HG03097 (cell line): ENCODE measurements at regions not wholly inside any gene's neighbourhood (a gene's known extent, or its start where the extent isn't known, plus 50 kb on each side); places are given as distances from the start of the nearest gene placed in this dataset.

Experiments used
- ATAC-seq: cut with Tn5 transposase; IDR thresholded peaks from one replicate; pipeline ENCODE4 v1.9.1; 2021; ENCODE audit not compliant: unreplicated experiment, low FRiP score

GRCh38 chr16:85541181-85541580, 71.9 kb upstream of the GSE1 start:
- ATAC-seq, result no peak

GRCh38 chr16:85541619-85541979, 71.5 kb upstream of the GSE1 start:
- no peak for ATAC-seq

- ATAC-seq, result no peak
Observed at GRCh38 chr16:85541980-85542900, 70.9 kb upstream of the GSE1 start.

- no peak for ATAC-seq
Observed at GRCh38 chr16:85543536-85543935, 69.6 kb upstream of the GSE1 start.

DNA sequence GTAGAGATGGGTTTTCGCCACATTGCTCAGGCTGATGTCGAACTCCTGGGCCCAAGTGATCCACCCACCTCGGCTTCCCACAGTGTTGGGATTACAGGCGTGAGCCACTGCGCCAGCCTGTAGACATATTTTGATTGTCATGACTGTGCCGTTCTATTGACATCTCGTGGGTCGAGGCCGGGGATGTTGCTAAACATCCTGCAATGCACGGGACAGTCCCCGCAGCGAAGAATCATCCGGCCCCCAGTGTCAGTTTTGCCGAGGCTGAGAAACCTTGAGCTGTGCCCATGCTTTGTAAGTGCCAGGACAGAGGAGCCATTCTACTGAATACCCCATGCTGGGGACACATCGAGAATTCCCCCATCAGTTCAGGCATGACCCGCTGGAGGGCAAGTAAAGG, 69.1 kb upstream of the GSE1 start:
- ATAC-seq, result no peak

GRCh38 chr16:85544668-85545067, 68.5 kb upstream of the GSE1 start:
- no peak for ATAC-seq

DNA sequence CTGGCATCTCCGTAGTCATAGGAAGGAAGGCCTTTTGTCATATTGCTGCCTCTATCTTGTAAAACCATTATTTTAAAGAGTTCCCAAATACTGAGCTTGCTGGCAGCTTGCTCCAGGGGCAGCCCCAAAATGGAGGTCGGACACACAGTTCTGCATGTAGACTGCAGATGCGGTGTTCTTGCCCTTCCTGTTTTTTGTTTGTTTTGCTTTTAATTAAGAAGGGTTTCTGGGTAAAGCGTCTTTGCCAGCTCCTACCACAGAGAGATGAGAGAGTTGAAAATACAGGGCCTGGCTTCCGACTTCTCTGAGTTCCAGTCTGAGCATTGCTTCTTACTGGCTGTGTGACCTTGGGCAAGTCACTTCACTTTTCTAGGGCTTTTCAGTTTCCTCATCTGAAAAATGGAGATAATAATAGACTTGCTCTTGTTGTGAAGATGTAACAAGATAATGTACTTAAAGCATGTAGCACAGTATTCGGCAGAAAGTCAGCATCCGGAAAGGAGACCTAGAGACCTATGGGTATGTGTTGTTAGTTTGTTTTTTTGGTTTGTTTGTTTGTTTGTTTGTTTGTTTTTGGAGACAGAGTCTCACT, 67.8 kb upstream of the GSE1 start:
- ATAC-seq, result no peak

DNA sequence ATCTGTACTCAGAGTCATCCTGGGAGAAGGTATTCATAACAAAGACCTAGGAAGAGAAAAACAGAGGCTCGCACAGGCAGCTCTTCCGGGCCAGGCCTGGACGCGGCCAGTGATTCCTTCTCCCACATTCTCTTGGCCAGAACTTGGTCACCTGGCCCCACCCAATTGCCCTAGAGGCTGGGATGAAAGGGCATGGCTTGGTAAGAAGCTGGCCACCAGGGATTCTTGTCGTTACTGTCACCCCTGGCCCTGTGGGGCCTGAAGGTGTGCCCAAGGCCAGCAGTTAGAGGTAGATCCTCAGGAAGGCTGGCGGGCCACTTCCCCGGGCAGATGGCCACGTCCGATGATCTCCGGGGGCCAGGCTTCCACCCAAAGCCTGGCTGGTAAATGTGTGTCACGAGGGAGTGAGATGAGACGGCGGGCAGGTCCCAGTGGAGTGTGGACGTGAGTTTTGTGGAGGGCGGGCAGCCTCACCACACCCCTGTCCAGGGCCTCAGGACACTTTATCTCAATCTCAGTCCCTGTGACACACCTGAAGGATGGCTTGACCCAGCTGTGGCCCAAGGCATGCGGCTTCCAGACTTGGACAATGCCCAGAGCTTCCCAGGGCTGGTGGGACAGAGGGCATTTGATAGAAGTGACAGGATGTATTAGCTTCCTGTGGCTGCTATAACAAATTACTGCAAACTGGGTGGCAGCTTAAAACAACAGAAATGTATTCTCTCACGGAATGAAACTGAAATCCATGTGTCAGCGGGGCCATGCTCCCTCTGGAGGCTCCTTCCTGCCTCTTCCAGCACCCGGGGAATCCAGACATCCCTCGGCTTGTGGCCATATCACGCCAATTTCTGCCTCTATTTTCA, 66.3 kb upstream of the GSE1 start:
- no peak for ATAC-seq

GRCh38 chr16:85548375-85548774, 64.7 kb upstream of the GSE1 start:
- no peak for ATAC-seq

GRCh38 chr16:85549766-85550421, 63.2 kb upstream of the GSE1 start:
- no peak for ATAC-seq

- ATAC-seq, result no peak
Observed at GRCh38 chr16:85550422-85550864, 62.7 kb upstream of the GSE1 start.

DNA sequence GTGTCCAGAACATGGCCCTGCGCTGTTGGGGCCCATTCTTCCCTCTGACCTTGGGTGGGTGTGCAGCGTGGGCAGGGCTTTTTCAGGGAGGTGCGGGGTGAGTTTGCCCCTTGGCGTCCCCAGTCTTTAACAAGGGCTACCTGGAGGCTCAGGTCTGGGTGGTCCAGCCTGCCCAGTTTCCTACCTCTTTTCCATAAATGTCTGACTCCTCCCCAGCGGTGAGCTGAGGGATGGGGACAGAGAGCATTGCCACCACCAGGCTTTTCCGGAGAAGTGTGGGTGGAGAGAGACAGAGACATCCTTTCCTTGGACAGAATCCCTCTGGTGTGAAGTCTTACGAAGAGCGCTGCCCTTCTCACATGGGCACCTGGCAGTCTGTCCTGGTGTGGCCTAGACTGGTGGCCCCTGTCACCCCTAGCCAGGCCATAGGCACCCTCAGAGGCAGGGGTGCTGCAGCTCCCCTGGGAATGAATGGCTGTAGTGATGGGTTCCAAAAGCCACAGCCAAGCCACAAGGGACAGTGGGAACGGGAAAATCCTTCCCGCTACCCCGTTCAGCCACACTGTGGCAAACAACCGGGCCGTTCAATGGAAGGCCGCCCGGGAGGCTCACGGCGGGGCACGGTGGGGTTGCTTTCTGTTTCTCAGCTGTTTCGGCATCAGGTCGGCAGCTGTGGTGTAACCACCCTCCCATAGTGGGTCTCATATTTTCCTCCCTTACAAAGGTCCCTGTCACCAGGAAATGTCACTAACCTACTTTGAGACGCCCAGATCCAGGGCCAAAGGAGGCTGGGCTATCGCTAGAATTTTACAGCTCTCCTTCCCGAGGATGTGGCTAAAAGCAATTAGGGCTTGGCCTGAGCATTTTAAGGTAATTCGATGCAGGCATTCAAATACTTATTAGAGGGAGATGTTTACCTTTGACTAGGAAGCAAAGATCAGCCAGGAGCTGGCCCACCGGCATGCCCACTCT, 61.9 kb upstream of the GSE1 start:
- ATAC-seq, result no peak

- ATAC-seq, result no peak
Observed at GRCh38 chr16:85552980-85553435, 60.1 kb upstream of the GSE1 start.

GRCh38 chr16:85553436-85554113, 59.5 kb upstream of the GSE1 start:
- peak; percentile 26 for ATAC-seq

DNA sequence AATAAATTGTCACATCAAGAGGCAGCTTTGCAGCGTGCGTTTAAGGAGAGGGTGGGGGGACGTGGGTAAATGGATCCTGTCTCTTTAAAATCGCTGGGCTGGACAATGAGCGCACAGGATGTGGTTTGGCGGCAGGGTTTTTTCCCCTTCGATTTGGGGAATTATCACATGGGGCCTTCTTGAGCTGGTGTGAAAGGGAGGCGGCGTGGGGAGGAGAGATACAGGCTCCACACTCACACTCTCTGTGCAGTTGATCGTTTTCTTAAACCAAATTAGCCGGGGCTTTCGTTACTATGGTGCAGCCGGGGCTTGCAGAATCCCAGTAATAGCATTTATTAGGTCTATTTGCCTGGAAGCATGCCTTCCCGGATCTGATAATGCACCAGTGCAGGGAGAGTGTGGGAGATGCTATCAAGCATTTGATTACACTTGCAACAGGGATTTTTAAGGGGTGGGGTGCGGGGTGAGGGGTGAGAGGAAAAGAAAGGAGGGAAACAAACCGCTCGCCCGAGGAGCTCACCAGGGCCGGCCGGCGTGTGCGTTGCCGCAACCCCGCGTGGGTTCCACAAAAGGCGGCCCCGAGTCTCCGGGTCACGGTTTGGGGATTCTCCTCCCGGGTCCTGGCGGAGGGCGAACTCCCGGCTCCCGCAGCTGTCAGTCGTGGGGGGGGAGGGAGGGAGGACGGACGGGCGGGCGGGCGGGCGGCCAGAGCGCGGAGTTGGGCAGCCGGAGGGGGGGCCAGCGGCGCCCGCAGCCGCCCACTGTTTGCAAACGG, 58.8 kb upstream of the GSE1 start:
- peak; percentile 37 for ATAC-seq

DNA sequence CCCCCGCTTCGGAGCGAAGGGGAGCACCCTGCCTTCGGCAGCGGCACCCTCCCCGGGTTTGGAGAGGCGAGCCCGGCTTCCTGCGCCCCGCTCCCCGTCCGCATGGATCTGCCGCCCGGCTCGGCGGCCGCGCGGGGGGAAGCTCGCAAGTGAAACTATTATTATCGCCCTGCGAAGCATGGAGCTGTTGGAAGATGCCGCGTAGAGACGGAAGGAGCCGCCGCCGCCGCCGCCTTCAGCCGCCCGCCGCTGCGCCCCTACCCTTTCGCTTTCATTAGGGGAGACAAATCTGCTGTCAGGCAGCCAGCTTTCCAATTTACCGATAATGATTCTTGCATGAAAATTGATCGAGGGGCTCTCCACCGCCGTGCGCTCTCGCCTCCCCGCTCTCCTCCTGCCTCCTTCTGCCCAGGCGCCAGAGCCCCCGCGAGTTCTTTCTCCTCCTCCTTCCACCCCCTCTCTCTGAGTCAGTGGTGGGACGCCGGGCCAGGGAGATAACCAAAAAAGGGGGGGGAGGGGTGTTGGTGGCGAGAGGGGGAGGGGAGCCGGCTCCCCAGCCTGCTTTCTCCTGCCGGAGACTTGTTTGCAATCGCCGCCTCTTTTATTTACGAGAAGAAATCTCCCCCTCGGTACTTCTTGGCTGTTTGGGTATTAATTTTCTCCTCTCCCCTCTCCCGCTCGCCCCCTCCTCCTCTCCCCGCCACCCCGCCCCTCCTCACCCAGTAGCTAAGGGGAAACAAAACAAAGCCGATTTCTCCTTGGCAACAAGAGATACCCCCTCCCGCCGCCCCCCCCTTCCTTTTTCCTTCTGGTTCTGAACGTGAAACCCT, 58.0 kb upstream of the GSE1 start:
- ATAC-seq, result no peak

- ATAC-seq, result no peak
Observed at GRCh38 chr16:85555719-85556455, 57.2 kb upstream of the GSE1 start.
